ENCODE measurements at regions not wholly inside any gene's neighbourhood (a gene's known extent, or its start where the extent isn't known, plus 50 kb on each side); places are given as distances from the start of the nearest gene placed in this dataset.

DNA sequence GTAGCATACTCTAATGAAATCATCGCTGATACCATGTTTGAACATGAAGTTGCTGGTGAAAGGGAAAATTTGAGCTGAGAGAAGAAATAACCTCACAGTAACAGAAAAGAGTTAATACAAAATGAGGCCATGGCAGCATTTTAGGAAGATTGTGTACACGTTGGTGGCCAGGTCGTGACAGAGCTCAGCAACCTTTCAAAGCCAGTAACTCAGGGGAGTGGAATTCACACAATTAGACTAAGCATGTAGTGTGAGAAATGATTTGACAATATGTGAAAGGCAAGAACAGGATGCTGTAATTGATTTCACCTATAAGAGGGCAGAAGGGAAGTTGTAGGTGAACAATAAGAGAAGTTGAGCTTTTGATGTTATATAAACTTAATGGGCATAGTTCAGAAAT is 246.3 kb downstream of the OGFRL1 start:
- Histone ChIP-seq H3K79me2 (ENCODE audit: control insufficient read depth, insufficient read depth, low read length) (no peaks in the 10 kb centered on the region), H3K9ac (ENCODE audit: low read length) (no peak overlapping the region), H3K36me3 (replicated peaks in 1 of 2; ENCODE audit: control extremely low read depth in 1 of 2, control insufficient read depth in 1 of 2, extremely low read depth in 1 of 2, insufficient read depth in 2 of 2, low read length in 1 of 2) (no peaks in the 10 kb centered on the region), H3K27me3 (replicated peaks in 1 of 4; ENCODE audit: control extremely low read depth in 1 of 4, control insufficient read depth in 3 of 4, insufficient read depth in 4 of 4, low read length in 3 of 4) (peaks cover 0 to 4% (median 0%) of the 10 kb centered on the region in 4 experiments), H3K4me2 (replicated peaks; ENCODE audit: low read depth, low read length, poor library complexity, severe bottlenecking) (no peak overlapping the region), H3K4me1 (ENCODE audit: control insufficient read depth in 2 of 2, insufficient read depth in 2 of 2, low read length in 2 of 2) (no peaks in the 10 kb centered on the region), H3K9me3 (ENCODE audit: control extremely low read depth in 1 of 3, control insufficient read depth in 2 of 3, insufficient read depth in 1 of 3, low read length in 2 of 3) (no peaks in the 10 kb centered on the region), H3K27ac (ENCODE audit: low read length in 2 of 2) (no peak overlapping the region), H3K4me3 (ENCODE audit: control extremely low read depth in 1 of 5, extremely low read depth in 1 of 5, insufficient read depth in 1 of 5, low read depth in 2 of 5, low read length in 4 of 5) (no peak overlapping the region), H4K20me1 (ENCODE audit: control insufficient read depth, insufficient read depth, low read length, poor library complexity, severe bottlenecking) (no peaks in the 10 kb centered on the region), H2AFZ (ENCODE audit: insufficient read depth, low read depth, low read length, poor library complexity, severe bottlenecking) (no peak overlapping the region)
- Mint-ChIP-seq H3K9me3 (ENCODE audit: insufficient read depth) (no peaks in the 10 kb centered on the region), H3K27me3 (peaks cover 8% of the 10 kb centered on the region), H3K4me3 (no peak overlapping the region), H3K4me1 (no peaks in the 10 kb centered on the region), H3K27ac (no peak overlapping the region)
- CTCF ChIA-PET = interaction anchor here (0.8 to 1.7 kb wide), 5 partner anchors 8 to 1792 kb away, joined by 3 to 6 read pairs (median 4); no protein-coding TSS in a partner anchor
- POLR2A ChIA-PET = no interaction called here
- DNase-seq (no peak), ATAC-seq (ENCODE audit: low read depth) (no peak)
- intact Hi-C loops (cut with micrococcal nuclease) = loop anchor here (2.0 kb wide), 1 partner anchor 1646 kb away; no protein-coding TSS in a partner anchor
- 59% methylated on average over 2 of the region's 3 CpGs for WGBS (ENCODE audit: insufficient coverage)
- TF ChIP-seq, protein P1, sequence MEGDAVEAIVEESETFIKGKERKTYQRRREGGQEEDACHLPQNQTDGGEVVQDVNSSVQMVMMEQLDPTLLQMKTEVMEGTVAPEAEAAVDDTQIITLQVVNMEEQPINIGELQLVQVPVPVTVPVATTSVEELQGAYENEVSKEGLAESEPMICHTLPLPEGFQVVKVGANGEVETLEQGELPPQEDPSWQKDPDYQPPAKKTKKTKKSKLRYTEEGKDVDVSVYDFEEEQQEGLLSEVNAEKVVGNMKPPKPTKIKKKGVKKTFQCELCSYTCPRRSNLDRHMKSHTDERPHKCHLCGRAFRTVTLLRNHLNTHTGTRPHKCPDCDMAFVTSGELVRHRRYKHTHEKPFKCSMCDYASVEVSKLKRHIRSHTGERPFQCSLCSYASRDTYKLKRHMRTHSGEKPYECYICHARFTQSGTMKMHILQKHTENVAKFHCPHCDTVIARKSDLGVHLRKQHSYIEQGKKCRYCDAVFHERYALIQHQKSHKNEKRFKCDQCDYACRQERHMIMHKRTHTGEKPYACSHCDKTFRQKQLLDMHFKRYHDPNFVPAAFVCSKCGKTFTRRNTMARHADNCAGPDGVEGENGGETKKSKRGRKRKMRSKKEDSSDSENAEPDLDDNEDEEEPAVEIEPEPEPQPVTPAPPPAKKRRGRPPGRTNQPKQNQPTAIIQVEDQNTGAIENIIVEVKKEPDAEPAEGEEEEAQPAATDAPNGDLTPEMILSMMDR (IDR thresholded peaks at IDR 0.05) = no peak
- TF ChIP-seq EZH2 (IDR thresholded peaks at IDR 0.05; ENCODE audit: borderline replicate concordance, insufficient read depth, low read depth, low read length, poor library complexity, severe bottlenecking) = no peak

- no peaks in the 10 kb centered on the region for H3K79me2 ChIP-seq (ENCODE audit: control insufficient read depth, insufficient read depth, low read length)
- Mint-ChIP-seq H3K4me1 (no peaks in the 10 kb centered on the region), H3K27me3 (peaks cover 8% of the 10 kb centered on the region), H3K9me3 (ENCODE audit: insufficient read depth) (no peaks in the 10 kb centered on the region), H3K4me3 (no peak overlapping the region), H3K27ac (no peak overlapping the region)
- POLR2A ChIA-PET = no interaction called here
- H2AFZ ChIP-seq (ENCODE audit: insufficient read depth, low read depth, low read length, poor library complexity, severe bottlenecking) = no peak overlapping the region
- peaks cover 0 to 4% (median 0%) of the 10 kb centered on the region in 4 experiments for H3K27me3 ChIP-seq (replicated peaks in 1 of 4; ENCODE audit: control extremely low read depth in 1 of 4, control insufficient read depth in 3 of 4, insufficient read depth in 4 of 4, low read length in 3 of 4)
- no peak overlapping the region for H3K27ac ChIP-seq (ENCODE audit: low read length in 2 of 2)
- no peak overlapping the region for H3K4me3 ChIP-seq (ENCODE audit: control extremely low read depth in 1 of 5, extremely low read depth in 1 of 5, insufficient read depth in 1 of 5, low read depth in 2 of 5, low read length in 4 of 5)
- intact Hi-C loops (cut with micrococcal nuclease) = no loop called here
- no CpG with 5 or more reads among the region's 1 CpG for WGBS (ENCODE audit: insufficient coverage)
- no peak for DNase-seq
- no peaks in the 10 kb centered on the region for H3K36me3 ChIP-seq (replicated peaks in 1 of 2; ENCODE audit: control extremely low read depth in 1 of 2, control insufficient read depth in 1 of 2, extremely low read depth in 1 of 2, insufficient read depth in 2 of 2, low read length in 1 of 2)
- CTCF ChIA-PET = interaction anchor here (1.0 kb wide), 1 partner anchor 11 kb away, joined by 3 read pairs; no protein-coding TSS in a partner anchor
- H3K4me1 ChIP-seq (ENCODE audit: control insufficient read depth in 2 of 2, insufficient read depth in 2 of 2, low read length in 2 of 2) = no peaks in the 10 kb centered on the region
- no peak for ATAC-seq (ENCODE audit: low read depth)
- H4K20me1 ChIP-seq (ENCODE audit: control insufficient read depth, insufficient read depth, low read length, poor library complexity, severe bottlenecking) = no peaks in the 10 kb centered on the region
- no peak for TF ChIP-seq EZH2 (IDR thresholded peaks at IDR 0.05; ENCODE audit: borderline replicate concordance, insufficient read depth, low read depth, low read length, poor library complexity, severe bottlenecking)
- TF ChIP-seq, protein P1 (IDR thresholded peaks at IDR 0.05) = no peak
- H3K9me3 ChIP-seq (ENCODE audit: control extremely low read depth in 1 of 3, control insufficient read depth in 2 of 3, insufficient read depth in 1 of 3, low read length in 2 of 3) = no peaks in the 10 kb centered on the region
- H3K4me2 ChIP-seq (replicated peaks; ENCODE audit: low read depth, low read length, poor library complexity, severe bottlenecking) = no peak overlapping the region
- no peak overlapping the region for H3K9ac ChIP-seq (ENCODE audit: low read length)
These were observed 249.1 kb downstream of the OGFRL1 start for GRCh38 chr6:71537717-71538116.
